ENCODE measurements at regions not wholly inside any gene's neighbourhood (a gene's known extent, or its start where the extent isn't known, plus 50 kb on each side); places are given as distances from the start of the nearest gene placed in this dataset.

GRCh38 chr2:151042964-151043363 is 218.7 kb downstream of the RBM43 start:
- H3K9me3 ChIP-seq = no peaks in the 10 kb centered on the region
- ATAC-seq (no peak), DNase-seq (no peak)
- no peak overlapping the region for H3K27ac ChIP-seq
- no peak overlapping the region for H3K4me3 ChIP-seq
- intact Hi-C loops (cut with DNase I) = no loop called here
- H3K36me3 ChIP-seq = no peaks in the 10 kb centered on the region
- TF ChIP-seq CTCF (IDR thresholded peaks at IDR 0.05) = no peak
- no peaks in the 10 kb centered on the region for H3K27me3 ChIP-seq
- H3K4me1 ChIP-seq = no peaks in the 10 kb centered on the region

- Histone ChIP-seq H3K27ac (no peak overlapping the region), H3K4me1 (no peaks in the 10 kb centered on the region), H3K4me3 (no peak overlapping the region), H3K27me3 (no peaks in the 10 kb centered on the region), H3K36me3 (no peaks in the 10 kb centered on the region), H3K9me3 (no peaks in the 10 kb centered on the region)
- DNase-seq (no peak), ATAC-seq (no peak)
- TF ChIP-seq CTCF (IDR thresholded peaks at IDR 0.05) = no peak
- intact Hi-C loops (cut with DNase I) = no loop called here
Observed at GRCh38 chr2:151040039-151040438, 221.6 kb downstream of the RBM43 start.

GRCh38 chr2:151038516-151038915 is 223.1 kb downstream of the RBM43 start:
- no peak for DNase-seq
- intact Hi-C loops (cut with DNase I) = no loop called here
- no peak for TF ChIP-seq CTCF (IDR thresholded peaks at IDR 0.05)
- H3K4me3 ChIP-seq = no peak overlapping the region
- no peaks in the 10 kb centered on the region for H3K4me1 ChIP-seq
- no peaks in the 10 kb centered on the region for H3K27me3 ChIP-seq
- ATAC-seq = no peak
- H3K9me3 ChIP-seq = no peaks in the 10 kb centered on the region
- no peak overlapping the region for H3K27ac ChIP-seq
- no peaks in the 10 kb centered on the region for H3K36me3 ChIP-seq

GRCh38 chr2:151037434-151037833 is 224.2 kb downstream of the RBM43 start:
- no peaks in the 10 kb centered on the region for H3K4me1 ChIP-seq
- H3K4me3 ChIP-seq = no peak overlapping the region
- no peaks in the 10 kb centered on the region for H3K36me3 ChIP-seq
- DNase-seq (no peak), ATAC-seq (no peak)
- TF ChIP-seq CTCF (IDR thresholded peaks at IDR 0.05) = no peak
- intact Hi-C loops (cut with DNase I) = no loop called here
- H3K27ac ChIP-seq = no peak overlapping the region
- H3K9me3 ChIP-seq = no peaks in the 10 kb centered on the region
- no peaks in the 10 kb centered on the region for H3K27me3 ChIP-seq

GRCh38 chr2:151033271-151034248 is 228.1 kb downstream of the RBM43 start:
- Histone ChIP-seq H3K27ac (no peak overlapping the region), H3K36me3 (no peaks in the 10 kb centered on the region), H3K9me3 (no peaks in the 10 kb centered on the region), H3K4me1 (no peaks in the 10 kb centered on the region), H3K4me3 (no peak overlapping the region), H3K27me3 (no peaks in the 10 kb centered on the region)
- intact Hi-C loops (cut with DNase I) = no loop called here
- ATAC-seq (no peak), DNase-seq (no peak)
- no peak for TF ChIP-seq CTCF (IDR thresholded peaks at IDR 0.05)

Data from upper lobe of right lung (tissue), 1 donor.